ENCODE measurements at regions not wholly inside any gene's neighbourhood (a gene's known extent, or its start where the extent isn't known, plus 50 kb on each side); places are given as distances from the start of the nearest gene placed in this dataset.
"Not testable (repeated sequence)": the region's sequence is repeated elsewhere in the genome, so short reads cannot be mapped to it uniquely, and the experiment has no call there.

DNA sequence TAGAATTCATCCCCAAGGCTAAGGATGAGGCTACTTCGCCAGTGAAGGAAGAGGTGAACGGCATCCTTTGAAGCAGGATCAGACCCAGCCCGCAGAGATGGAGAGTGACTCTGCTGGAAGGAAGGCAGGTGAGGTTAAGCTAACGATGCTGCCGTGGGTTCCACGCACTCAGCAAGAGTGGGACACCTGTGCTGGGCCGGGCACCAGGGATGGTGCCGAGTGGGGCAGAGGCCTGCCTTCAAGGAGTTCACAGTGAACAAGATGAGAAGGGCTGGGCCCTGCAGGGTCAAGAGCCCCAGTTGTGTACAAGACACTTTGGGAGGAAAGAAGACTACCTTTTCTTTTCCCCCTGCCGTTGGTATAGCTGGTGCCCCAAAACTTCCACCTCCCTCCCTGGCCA is 606.6 kb downstream of the LIG4 start:
- CTCF ChIA-PET = no interaction called here
- H3K9me3 Mint-ChIP-seq = no peaks in the 10 kb centered on the region
- no peak overlapping the region for H3K4me3 Mint-ChIP-seq
- POLR2A ChIA-PET = no interaction called here
- no peak overlapping the region for H3K27ac Mint-ChIP-seq
- no peaks in the 10 kb centered on the region for H3K27me3 Mint-ChIP-seq
- no peaks in the 10 kb centered on the region for H3K4me1 Mint-ChIP-seq (ENCODE audit: low read depth)
- intact Hi-C loops (cut with micrococcal nuclease) = no loop called here
- no peak for DNase-seq
- H3K36me3 Mint-ChIP-seq = no peaks in the 10 kb centered on the region

DNA sequence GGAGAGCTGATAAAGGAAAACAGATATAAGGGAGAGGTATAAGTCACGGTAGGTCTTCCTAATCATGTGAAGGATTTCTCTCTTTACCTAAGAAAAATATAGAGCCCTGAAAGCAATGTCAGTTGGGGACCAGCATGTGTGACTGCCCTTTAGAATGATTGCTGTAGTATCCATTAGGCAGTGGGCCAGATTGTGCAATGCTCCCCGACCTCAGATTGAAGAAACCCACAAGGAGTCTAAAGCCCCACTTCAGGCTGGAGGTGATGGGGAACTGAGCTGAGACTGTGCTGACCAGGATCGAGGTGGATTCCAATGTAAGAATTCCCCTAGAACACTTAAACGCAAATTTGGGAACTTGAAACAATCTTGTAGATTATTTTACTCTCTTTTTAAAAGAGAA is 614.4 kb downstream of the LIG4 start:
- Mint-ChIP-seq H3K9me3 (no peaks in the 10 kb centered on the region), H3K36me3 (no peaks in the 10 kb centered on the region), H3K4me3 (no peak overlapping the region), H3K27ac (no peak overlapping the region), H3K4me1 (ENCODE audit: low read depth) (no peaks in the 10 kb centered on the region), H3K27me3 (no peaks in the 10 kb centered on the region)
- intact Hi-C loops (cut with micrococcal nuclease) = no loop called here
- POLR2A ChIA-PET = no interaction called here
- DNase-seq = no peak
- CTCF ChIA-PET = no interaction called here

DNA sequence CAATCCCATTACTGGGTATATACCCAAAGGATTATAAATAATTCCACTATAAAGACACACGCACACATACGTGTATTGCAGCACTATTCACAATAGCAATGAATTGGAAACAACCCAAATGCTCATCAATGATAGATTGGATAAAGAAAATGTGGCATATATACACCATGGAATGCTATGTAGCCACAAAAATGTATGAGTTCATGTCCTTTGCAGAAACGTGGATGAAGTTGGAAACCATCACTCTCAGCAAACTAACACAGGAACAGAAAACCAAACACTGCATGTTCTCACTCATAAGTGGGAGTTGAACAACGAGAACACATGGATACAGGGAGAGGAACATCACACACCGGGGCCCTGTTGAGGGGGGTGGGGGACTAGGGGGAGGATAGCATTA is 619.0 kb downstream of the LIG4 start:
- intact Hi-C loops (cut with micrococcal nuclease); H3K27ac Mint-ChIP-seq; H3K36me3 Mint-ChIP-seq; H3K9me3 Mint-ChIP-seq; POLR2A ChIA-PET; CTCF ChIA-PET; H3K4me3 Mint-ChIP-seq; DNase-seq; H3K4me1 Mint-ChIP-seq (ENCODE audit: low read depth); H3K27me3 Mint-ChIP-seq: not testable (repeated sequence)

DNA sequence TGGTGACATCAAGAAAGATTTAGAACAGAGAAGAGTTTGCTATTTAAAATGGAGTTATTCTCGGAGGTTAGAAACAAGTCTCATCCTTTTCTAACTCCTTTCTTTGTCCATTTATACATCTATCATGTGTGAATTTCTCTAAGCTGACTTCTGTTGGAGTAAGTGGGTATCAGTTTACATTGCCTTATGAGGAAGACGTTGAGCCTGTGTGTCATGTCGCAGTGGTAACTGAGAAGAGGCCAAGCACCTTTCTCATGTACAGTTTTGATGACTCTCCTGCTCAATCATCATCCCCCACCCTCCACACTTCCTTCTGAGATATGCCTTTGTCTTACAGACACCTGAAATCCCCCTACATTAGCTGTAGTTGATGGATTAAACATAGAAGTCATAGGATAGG is 624.8 kb downstream of the LIG4 start:
- intact Hi-C loops (cut with micrococcal nuclease) = no loop called here
- H3K36me3 Mint-ChIP-seq = no peaks in the 10 kb centered on the region
- ChIA-PET POLR2A (no interaction called here), CTCF (no interaction called here)
- H3K9me3 Mint-ChIP-seq = no peaks in the 10 kb centered on the region
- no peak overlapping the region for H3K27ac Mint-ChIP-seq
- no peak for DNase-seq
- H3K4me1 Mint-ChIP-seq (ENCODE audit: low read depth) = no peaks in the 10 kb centered on the region
- H3K4me3 Mint-ChIP-seq = no peak overlapping the region
- no peaks in the 10 kb centered on the region for H3K27me3 Mint-ChIP-seq

DNA sequence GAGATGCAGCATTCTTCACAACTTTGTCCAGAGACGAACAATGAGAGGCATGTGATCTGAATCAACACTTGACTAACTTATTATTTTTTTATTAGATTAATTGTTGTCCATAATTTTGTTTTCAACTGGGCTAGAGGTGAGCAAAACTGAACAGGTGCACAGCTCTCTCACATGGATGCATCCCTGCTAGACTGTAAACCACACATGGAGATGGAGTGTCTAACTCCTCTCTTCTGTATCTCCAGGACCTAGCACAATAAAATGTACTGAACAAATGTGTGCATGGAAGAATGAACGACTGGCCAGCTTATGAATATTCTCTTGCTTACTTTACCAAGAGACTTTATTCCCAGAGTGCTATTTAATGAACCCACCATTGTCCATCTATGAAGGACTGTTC is 627.7 kb downstream of the LIG4 start:
- ChIA-PET POLR2A (no interaction called here), CTCF (no interaction called here)
- no peak overlapping the region for H3K4me3 Mint-ChIP-seq
- H3K36me3 Mint-ChIP-seq = no peaks in the 10 kb centered on the region
- no peak for DNase-seq
- H3K4me1 Mint-ChIP-seq (ENCODE audit: low read depth) = no peaks in the 10 kb centered on the region
- intact Hi-C loops (cut with micrococcal nuclease) = no loop called here
- H3K9me3 Mint-ChIP-seq = no peaks in the 10 kb centered on the region
- H3K27ac Mint-ChIP-seq = no peak overlapping the region
- no peaks in the 10 kb centered on the region for H3K27me3 Mint-ChIP-seq

DNA sequence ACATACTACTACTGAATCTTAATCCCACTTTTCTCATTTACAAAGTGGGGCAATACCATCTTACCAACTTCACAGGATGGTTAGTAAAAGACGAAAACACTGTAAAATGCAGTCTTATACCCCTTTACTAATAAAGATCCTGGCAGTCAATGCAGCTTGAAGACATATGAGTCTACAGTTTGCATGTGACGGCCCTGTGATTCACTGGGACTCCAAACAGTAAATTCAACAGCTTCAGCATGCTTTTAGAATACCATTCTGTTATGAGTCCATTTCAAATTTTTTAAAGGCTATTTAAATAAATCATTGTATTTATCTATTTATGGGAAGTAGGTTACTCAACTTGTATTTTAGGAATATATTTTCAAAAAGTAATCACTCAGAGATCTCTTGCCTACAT is 629.1 kb downstream of the LIG4 start:
- no peaks in the 10 kb centered on the region for H3K9me3 Mint-ChIP-seq
- intact Hi-C loops (cut with micrococcal nuclease) = no loop called here
- H3K4me3 Mint-ChIP-seq = no peak overlapping the region

DNA sequence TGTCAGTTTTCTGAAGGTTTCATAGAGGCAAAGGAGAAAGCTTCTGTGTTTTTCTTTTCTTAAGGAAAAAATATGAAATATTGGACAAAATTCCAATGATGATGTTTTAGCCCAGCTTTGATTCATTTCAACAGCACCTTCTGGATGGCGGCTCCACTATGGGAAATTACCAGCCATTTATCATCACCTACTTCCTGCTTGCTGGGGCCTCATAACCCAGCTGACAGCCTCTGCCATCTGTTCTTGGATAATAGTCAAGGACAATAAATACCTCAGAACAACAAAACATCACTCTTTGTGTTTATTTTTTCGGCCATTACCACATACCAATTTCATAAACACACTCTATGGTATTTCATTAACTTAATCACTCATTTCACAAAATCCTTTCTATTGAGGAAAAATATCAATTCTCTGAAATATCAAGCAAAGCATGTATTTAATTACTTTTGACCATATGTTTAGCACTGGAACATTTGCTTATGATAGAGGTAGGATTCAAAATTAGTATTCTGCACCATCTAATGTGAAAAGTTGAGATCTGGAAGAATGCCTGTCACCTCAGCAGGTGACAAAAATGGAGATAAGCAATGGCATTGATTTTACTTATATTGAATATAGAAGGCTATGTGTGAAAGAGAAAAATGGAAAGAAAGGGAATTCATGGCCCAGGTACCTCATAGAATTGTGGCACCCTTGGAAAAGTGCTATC is 629.7 kb downstream of the LIG4 start:
- Mint-ChIP-seq H3K27me3 (no peaks in the 10 kb centered on the region), H3K27ac (no peak overlapping the region), H3K9me3 (no peaks in the 10 kb centered on the region), H3K36me3 (no peaks in the 10 kb centered on the region), H3K4me3 (no peak overlapping the region), H3K4me1 (ENCODE audit: low read depth) (no peaks in the 10 kb centered on the region)
- POLR2A ChIA-PET = no interaction called here
- intact Hi-C loops (cut with micrococcal nuclease) = no loop called here
- DNase-seq = no peak
- CTCF ChIA-PET = no interaction called here

More for the DNA sequence above, 629.1 kb downstream of the LIG4 start:
- POLR2A ChIA-PET = no interaction called here
- Mint-ChIP-seq H3K4me1 (ENCODE audit: low read depth) (no peaks in the 10 kb centered on the region), H3K27ac (no peak overlapping the region), H3K36me3 (no peaks in the 10 kb centered on the region), H3K27me3 (no peaks in the 10 kb centered on the region)
- CTCF ChIA-PET = no interaction called here
- no peak for DNase-seq

DNA sequence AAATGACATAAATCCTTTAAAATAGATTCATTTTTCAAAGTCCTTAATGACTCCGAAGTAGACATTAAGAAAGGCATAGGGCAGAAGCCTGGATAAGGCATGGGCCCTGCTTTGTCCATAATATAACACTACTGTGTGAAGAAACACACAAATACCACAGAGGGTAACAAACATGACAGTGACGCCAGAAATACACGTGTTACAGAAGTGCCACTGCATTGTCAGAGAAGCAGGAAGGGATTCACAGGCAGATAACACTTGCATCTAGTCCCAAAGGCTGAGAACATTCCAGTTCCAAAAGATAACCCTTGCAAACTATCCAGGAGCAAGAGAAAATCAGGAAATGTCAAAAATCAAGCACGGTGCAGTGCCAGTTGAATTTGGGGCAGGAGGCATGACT is 633.2 kb downstream of the LIG4 start:
- ChIA-PET POLR2A (no interaction called here), CTCF (no interaction called here)
- intact Hi-C loops (cut with micrococcal nuclease) = no loop called here
- Mint-ChIP-seq H3K27me3 (no peaks in the 10 kb centered on the region), H3K4me1 (ENCODE audit: low read depth) (no peaks in the 10 kb centered on the region), H3K9me3 (peaks cover 3% of the 10 kb centered on the region), H3K36me3 (no peaks in the 10 kb centered on the region), H3K27ac (no peak overlapping the region), H3K4me3 (no peak overlapping the region)
- no peak for DNase-seq

DNA sequence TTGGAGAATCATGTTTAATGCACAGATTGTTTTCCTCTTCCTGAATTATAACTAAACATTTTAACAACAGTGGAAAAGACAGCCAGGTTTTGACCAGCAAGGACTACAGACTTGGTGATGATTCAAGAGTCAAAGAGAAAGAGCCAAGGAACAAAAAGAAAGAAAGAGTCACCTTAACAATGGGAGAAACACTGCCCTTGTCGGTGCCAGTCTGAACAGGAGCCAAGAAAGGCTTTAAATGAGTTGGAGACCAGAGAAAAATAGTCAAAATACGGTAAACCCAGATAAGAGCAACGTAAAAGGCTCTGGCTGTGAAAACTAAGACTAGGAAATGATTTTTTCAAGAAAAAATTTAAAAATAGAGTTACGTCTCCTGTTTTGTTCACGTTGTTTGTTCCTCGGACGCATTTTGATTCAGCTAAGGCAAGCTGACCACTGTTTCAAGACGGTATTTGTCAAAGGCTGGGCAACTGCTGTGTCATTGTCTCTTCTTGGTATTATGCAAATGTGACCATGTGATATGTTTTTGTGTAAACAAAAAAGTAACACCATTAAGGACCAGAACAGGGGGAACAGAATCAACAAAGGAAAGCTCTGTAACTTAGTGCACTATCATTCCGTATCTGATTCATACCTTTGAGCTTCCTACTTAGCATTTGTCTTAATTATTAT is 634.5 kb downstream of the LIG4 start:
- ChIA-PET CTCF (no interaction called here), POLR2A (no interaction called here)
- Mint-ChIP-seq H3K36me3 (no peaks in the 10 kb centered on the region), H3K4me3 (no peak overlapping the region), H3K27me3 (no peaks in the 10 kb centered on the region), H3K9me3 (peaks cover 3% of the 10 kb centered on the region), H3K27ac (no peak overlapping the region), H3K4me1 (ENCODE audit: low read depth) (no peaks in the 10 kb centered on the region)
- intact Hi-C loops (cut with micrococcal nuclease) = no loop called here
- DNase-seq = no peak

DNA sequence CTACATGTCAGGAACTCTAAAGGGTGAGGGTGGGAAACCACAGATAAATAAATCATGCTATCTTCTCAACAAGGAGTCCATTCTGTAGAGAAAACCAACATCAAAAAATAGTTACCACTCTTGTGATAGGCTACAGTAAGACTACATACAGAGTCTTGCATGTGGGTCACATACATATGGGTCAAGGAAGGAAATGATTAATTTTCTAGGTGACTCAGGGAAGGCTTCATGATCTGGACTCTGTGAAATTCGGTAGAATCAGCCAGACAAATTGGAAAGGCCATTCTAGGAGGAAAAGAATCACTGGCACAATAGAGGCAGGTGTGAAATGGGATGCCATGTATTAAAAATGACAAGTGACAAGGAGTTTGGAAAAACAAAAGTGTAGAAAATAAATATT is 638.9 kb downstream of the LIG4 start:
- CTCF ChIA-PET = no interaction called here
- H3K27ac Mint-ChIP-seq = no peak overlapping the region
- POLR2A ChIA-PET = no interaction called here
- H3K4me1 Mint-ChIP-seq (ENCODE audit: low read depth) = no peaks in the 10 kb centered on the region
- peaks cover 12% of the 10 kb centered on the region for H3K9me3 Mint-ChIP-seq
- intact Hi-C loops (cut with micrococcal nuclease) = no loop called here
- H3K27me3 Mint-ChIP-seq = no peaks in the 10 kb centered on the region
- H3K4me3 Mint-ChIP-seq = no peak overlapping the region
- no peak for DNase-seq
- H3K36me3 Mint-ChIP-seq = no peaks in the 10 kb centered on the region

DNA sequence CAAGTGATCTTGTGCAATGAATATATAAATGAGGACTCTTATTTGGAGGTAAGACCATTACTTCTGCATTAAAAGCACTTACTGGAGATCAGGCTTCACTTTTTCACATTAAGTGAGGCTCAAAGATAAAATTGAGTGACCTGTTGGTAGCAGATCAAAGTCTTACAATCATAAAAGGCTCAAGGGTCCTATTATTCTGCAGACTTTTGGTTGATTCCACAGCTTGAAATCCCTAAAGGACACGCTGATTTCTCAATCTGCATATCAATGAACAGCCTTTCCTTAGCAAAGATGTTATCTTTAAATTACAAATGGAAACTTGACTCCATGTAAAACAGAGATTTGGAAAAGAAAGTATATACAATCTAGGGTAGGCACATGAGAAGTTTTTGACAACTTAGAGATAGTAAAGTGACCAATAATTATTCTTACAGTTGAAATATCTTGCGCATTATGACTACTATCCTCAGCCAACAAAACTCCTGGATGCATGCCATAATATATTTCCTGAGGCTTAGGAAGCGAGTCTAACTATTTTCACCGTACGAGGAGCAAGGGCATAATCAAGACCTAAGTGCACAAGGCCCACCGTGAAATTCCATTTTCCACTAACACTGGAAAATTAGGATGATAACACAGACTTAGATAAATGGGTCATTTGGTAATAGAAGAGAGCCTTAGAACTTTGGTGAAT is 640.7 kb downstream of the LIG4 start:
- Mint-ChIP-seq H3K9me3 (peaks cover 9% of the 10 kb centered on the region), H3K36me3 (no peaks in the 10 kb centered on the region), H3K4me3 (no peak overlapping the region), H3K27me3 (no peaks in the 10 kb centered on the region), H3K27ac (no peak overlapping the region), H3K4me1 (ENCODE audit: low read depth) (no peaks in the 10 kb centered on the region)
- DNase-seq = no peak
- intact Hi-C loops (cut with micrococcal nuclease) = no loop called here
- POLR2A ChIA-PET = no interaction called here
- CTCF ChIA-PET = no interaction called here

DNA sequence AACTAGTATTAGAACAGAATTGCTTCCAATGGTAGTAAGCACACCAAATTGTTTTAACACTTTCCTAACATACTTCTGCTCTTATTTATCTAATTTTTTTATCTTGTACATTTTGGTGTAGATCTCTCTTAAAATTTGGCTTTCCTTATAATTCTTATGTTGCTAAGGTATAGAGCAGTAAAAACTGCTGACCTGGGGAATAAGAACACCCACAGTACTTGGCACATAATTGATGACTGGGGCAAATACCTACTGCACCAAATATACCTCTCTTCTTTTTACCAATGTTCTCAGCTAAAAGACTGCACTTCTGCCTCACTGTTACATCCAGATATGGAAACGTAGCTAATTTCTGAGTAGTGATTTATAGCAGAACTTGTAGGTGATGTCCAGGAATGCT is 642.2 kb downstream of the LIG4 start:
- no peaks in the 10 kb centered on the region for H3K4me1 Mint-ChIP-seq (ENCODE audit: low read depth)
- CTCF ChIA-PET = no interaction called here
- no peaks in the 10 kb centered on the region for H3K27me3 Mint-ChIP-seq
- H3K9me3 Mint-ChIP-seq = peaks cover 12% of the 10 kb centered on the region
- no peak overlapping the region for H3K4me3 Mint-ChIP-seq
- intact Hi-C loops (cut with micrococcal nuclease) = no loop called here
- no peak for DNase-seq
- no peaks in the 10 kb centered on the region for H3K36me3 Mint-ChIP-seq
- H3K27ac Mint-ChIP-seq = no peak overlapping the region
- POLR2A ChIA-PET = no interaction called here

DNA sequence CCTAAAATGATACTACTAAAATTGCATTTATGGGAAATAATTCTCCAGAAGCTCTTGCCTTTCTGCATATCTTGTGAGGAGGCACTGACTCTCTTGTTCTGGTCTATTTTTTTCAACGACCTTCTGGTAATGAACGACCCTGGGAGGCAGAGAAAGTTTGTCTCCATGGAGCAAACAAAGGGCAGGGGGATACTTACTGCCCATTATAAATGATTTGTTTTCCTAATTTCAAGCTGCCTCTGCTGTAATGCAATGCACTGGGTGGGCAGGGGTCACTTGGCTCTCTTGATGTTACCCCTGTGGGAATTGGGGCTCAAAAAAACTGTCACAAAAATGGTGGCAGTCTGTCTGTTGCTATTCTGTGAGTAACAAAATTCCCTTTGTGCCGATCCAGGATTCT is 643.2 kb downstream of the LIG4 start:
- intact Hi-C loops (cut with micrococcal nuclease) = no loop called here
- H3K36me3 Mint-ChIP-seq = no peaks in the 10 kb centered on the region
- CTCF ChIA-PET = no interaction called here

More for the DNA sequence above, 643.2 kb downstream of the LIG4 start:
- no peak overlapping the region for H3K4me3 Mint-ChIP-seq
- no peaks in the 10 kb centered on the region for H3K4me1 Mint-ChIP-seq (ENCODE audit: low read depth)
- peaks cover 12% of the 10 kb centered on the region for H3K9me3 Mint-ChIP-seq
- H3K27ac Mint-ChIP-seq = no peak overlapping the region
- no peak for DNase-seq
- no peaks in the 10 kb centered on the region for H3K27me3 Mint-ChIP-seq
- POLR2A ChIA-PET = no interaction called here

Measured in activated CD4-positive, alpha-beta memory T cell treated with anti-CD3 and anti-CD28 coated beads for 36 hours (primary cell).